DMS79 treated with DMSO at 0.1 percent for 48 hours (cell line): ENCODE measurements at regions not wholly inside any gene's neighbourhood (a gene's known extent, or its start where the extent isn't known, plus 50 kb on each side); places are given as distances from the start of the nearest gene placed in this dataset.

Experiments used
- DNase-seq: peaks from one replicate; lab custom pipeline; 2025; lab: John Stamatoyannopoulos, UW

- DNase-seq, result no peak
These were observed 497.5 kb upstream of the MGMT start for GRCh38 chr10:128969551-128969950.

- no peak for DNase-seq
These were observed 495.5 kb upstream of the MGMT start for GRCh38 chr10:128971374-128972035.

- no peak for DNase-seq
These were observed 495.0 kb upstream of the MGMT start for GRCh38 chr10:128972036-128972405.

DNA sequence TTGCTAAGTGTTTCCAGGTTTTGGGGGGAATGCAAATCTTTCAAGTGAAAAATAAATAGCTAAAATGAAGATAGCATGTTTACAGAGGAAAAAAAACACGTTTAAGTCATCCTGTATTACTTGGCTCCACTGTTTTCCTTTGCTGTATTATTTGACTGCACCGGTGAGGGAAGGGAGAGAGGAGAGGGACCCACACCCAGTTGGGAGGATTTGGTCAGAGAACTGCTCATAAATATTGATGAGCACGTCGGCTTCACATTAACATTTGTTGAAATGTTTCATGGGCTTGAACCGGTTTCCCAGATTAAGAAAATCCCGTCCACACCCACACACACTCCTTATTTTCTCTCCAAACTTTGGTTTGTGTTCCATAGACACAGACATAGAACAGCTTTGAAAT, 493.8 kb upstream of the MGMT start:
- DNase-seq, result no peak

- no peak for DNase-seq
These were observed 490.2 kb upstream of the MGMT start for GRCh38 chr10:128976856-128977255.

DNA sequence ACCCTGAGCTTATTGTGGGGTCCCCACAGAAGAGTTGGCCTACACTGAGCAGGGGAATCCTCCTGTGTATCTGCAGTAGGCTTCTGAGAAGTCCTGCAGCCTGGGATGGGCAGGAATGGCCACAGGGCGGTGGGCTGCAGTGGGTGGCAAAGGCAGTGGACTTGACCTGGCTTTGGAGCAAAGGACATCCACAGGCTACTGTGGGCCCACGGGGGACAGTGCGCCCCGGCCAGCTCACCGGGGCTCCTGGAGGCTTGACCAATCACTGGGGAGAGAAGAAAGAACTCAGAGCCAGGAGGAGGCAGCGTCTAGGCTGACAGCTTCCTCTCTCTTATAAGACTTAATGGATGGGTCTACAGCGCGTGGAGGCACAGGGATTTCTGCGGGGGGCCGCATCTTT, 488.8 kb upstream of the MGMT start:
- DNase-seq, result no peak

- DNase-seq, result no peak
These were observed 487.6 kb upstream of the MGMT start for GRCh38 chr10:128979405-128979804.

DNA sequence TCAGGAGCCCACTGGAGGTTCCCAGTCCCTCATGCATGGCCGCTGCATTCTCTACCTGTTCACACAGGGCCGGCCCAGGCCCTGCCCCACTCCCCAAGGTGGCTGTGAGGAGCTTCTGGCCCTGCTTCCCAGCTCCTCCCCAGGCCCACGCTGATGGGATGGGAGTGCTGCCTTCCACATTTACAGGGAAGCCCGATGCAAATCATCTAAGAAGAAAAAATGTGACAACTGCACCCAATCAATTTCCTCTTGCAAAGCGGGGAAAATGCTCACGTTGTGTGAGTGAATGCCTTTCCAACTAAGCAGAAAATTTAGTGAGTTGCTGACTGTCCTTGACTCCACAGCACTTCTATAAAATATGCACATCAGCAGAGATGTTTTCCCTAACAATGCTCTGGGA, 485.8 kb upstream of the MGMT start:
- DNase-seq, result no peak

DNA sequence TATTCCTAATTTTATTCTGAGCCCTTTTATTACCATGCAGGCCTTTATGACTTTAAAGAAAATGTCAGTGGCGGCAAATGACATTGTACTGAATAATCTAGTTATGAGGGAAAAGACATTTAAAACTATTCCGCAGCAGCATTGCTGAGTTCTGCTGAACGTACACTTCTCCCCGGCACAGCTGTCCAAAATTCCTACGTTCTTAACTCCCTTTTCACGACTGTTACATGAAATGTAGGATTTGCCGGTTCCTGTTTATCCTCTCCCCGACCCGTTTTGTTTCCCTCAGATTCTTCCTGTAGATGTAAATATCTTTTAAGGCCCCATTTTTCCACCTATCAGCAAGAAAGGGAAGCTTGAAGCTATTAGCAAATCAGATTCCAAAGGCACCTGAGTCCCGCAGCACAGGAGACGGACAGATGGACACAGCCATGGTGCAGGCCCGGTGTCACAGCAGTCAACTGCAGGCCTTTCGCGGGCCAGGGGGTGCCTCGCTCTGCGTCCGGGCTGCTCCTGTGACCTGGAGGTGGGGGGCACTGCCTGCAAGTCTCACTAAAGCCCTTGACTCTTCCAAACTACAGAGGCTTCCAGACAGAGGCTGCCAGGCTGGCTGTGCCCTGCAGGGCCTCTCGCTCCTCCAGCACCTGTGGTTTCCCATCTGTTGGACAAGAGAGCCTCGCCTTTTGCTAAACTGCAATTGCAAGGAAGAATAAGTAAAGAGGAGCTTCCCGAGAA, 485.0 kb upstream of the MGMT start:
- DNase-seq, result no peak

DNA sequence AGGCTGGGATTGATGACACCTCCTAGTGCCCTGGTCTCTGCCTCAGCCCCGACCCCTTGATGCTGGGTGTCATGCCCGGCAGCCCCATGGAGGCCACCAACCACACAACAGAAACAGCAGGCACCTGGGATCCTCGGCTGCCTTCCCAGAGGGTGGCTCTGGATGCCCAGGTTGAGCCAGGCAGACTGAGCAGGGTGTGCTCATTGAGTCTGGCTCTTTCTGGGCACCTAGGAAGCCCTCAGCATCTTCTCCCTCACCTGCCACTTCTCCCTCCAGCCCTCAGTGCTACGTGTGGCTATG, 484.5 kb upstream of the MGMT start:
- no peak for DNase-seq

GRCh38 chr10:128985036-128985435, 482.0 kb upstream of the MGMT start:
- no peak for DNase-seq

DNA sequence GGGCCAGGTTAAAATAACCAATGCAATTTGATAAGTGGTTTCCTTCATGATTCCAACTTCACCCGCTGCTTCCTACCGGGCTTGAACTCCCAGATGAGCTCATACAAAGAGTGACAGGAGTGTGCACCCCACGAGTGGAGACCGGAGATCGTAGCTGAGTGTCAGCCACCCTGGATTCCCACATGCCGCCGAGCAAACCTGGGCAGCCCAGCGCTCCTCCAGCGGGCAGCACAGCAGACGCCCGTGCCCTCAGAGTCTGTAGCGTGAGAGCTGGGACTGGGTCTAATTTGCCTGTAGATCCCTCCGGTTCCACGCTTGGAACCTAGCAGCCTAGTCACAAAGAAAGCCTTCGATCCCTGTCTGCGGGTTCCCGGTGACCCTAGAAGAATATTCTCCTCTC, 476.1 kb upstream of the MGMT start:
- no peak for DNase-seq

DNA sequence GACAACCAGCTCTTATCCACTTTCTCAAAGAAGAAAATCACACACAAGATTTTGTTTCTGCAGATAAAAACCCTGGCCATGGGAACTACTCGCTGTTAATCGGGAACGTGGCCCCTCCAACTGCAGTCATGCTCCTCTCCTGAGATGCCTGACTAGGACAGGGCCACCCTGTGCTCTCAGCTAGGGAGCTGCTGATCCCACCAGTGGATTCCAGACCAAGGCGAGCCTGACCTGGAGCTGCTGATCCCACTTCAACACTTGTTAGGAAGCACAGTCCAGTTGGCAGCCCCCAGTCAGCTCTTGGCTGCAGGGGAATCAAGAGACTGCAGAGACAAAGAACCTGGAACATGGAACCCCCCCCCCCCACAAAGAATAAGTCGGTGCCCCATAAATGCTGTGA, 474.3 kb upstream of the MGMT start:
- no peak for DNase-seq

DNA sequence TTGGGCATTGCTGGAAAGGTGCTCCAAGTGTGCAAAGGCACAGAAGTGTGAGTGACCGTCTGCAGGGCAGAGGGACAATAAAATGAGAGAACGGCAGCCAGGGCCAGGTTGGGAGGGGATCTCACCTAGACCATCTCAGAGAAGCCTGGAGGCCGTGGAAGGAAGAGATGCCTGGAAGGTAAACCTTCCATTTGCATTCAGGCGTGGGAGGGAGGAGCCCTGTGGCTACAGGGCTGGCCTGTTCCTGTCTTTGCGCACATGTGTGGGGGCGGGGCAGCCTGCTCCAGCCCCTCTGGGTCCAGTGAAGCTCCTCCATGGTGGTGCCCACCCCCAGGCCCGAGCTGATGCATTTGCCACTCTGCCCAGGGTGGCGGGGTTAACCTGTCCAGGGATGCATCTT, 473.6 kb upstream of the MGMT start:
- no peak for DNase-seq

GRCh38 chr10:128993911-128994538, 473.0 kb upstream of the MGMT start:
- DNase-seq, result no peak

GRCh38 chr10:128994598-128995143, 472.4 kb upstream of the MGMT start:
- no peak for DNase-seq

- no peak for DNase-seq
These were observed 471.4 kb upstream of the MGMT start for GRCh38 chr10:128995676-128996075.

DNA sequence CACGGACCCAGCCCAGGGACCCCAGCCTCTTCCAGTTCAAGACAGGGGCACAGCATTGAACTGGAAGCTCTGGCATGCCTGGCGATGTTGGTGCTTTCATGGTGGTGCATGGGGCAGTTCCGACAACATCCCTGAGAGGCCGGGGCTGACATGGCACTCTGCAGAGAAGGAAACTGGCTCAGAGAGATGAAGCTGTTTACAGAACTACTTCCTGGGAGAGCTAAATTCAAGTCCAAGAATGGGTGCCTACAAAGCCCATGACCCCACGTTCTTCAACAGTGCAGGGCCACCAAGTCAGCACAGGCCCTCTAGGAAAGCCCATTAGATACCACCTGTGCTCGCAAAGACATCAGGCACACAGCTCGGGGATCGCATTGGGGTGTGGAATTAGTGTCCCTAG, 470.9 kb upstream of the MGMT start:
- no peak for DNase-seq

DNA sequence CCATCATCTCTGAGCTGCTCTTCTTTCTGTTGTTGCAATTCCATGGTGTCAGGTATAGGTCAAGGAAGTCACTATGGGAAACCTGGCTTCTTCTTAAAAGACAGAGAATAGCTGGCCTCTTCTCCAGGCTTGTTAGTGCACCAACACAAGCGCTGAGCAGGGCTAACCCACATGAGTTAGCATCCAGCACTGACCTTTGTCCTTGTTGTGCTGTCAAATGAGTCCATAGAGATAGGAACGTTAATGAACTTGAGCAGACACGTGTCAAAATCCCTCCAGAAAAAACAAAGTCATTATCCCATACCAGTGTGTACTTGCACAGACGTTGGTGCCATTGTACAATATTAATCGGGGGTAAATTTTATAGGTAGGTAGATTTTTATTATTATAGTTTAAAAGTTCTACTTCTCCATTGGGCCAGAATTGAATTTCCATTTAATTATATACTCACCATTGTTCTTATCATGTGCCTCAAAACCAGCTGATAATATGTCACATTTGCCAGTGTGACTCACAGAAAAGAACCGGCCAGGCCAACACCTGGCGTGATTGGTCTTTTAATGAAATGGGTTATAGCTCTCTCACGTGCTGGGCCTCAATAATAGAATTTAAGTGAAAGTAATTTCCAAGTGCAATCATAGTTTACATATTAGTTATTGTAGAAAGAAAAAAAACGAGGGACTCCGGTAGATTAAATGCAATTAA, 468.8 kb upstream of the MGMT start:
- DNase-seq, result no peak

DNA sequence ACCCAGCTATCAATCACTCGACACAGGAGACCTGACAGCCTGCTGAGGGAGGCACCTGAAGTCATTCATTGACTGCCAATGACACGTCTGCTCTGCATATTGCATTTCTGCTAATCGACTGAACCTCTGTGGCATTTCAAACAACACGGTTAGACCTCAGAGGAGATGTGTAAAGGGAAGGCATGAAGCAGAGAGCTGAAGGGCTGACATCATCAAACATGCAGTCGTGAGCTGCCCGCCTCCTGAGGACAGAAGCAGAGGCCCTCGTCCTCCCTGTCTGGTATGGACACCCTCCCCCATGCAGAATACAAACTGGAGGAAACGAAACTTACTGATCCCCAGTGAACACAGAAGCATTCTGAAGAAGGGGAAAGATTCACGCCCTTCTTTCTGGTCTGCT, 462.6 kb upstream of the MGMT start:
- no peak for DNase-seq

- DNase-seq, result no peak
These were observed 462.0 kb upstream of the MGMT start for GRCh38 chr10:129005080-129005479.

DNA sequence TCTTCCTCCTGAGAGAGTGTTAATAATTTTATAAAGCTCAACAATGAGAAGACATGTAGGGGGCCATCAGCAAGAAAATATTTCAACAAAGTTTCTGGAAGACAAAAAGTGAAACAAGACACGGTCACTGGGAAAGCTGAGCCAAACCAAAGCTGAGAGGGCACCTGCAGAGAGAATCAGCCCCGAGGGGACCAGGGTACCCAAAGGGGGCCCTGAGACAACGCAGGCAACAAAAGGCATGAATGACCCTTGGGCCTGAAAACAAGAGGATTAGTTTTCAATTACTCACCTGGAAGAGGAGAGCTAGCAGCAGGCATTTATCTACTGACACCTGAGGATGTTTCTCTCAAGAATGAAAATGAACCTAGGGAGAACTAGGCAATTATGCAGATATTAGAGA, 461.2 kb upstream of the MGMT start:
- no peak for DNase-seq

DNA sequence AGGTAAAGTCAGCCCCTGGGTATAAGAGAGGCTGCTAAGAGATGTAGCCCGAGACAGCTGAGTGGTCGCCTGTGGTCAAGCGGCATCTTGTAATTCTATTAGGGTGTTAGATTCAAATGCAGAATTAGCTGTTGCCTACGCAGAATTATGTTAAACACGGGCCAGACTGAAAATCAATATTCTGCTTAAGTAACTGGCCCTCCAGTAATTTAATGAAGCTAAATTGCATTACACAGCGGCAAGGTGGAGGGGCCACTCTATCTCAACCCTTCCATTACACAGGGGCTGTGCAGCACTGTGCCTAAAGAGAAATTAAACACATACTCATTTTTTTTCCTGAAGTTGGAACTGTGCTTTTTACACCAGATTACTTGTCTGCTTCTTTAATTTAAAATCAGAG, 448.5 kb upstream of the MGMT start:
- no peak for DNase-seq
